GM12878 (cell line): ENCODE measurements at regions not wholly inside any gene's neighbourhood (a gene's known extent, or its start where the extent isn't known, plus 50 kb on each side); places are given as distances from the start of the nearest gene placed in this dataset.
A peak's percentile ranks its signal among the peaks of the same experiment; 100 is the strongest.

ENCODE experiments used
- ATAC-seq: fragments of 200-7000 bp; cut with Tn5 transposase; 3 replicates; pipeline ENCODE4 v1.9.1; 2020; ENCODE audit warnings: mild to moderate bottlenecking, moderate library complexity
- BruUV-seq: library from RNA; stranded (reverse); fragments of 400-500 nt; replicated peaks from 2 replicates; lab custom pipeline; 2021; lab: Mats Ljungman, UMichigan
- CTCF ChIA-PET: fragments of 300-600 bp; sonication (Branson Sonifier 250); formaldehyde crosslinking; extraction: SDS; loops from one replicate; lab custom pipeline; 2021; ENCODE audit warnings: inconsistent platforms; lab: Yijun Ruan, JAX
- POLR2A ChIA-PET: fragments of 350-600 bp; formaldehyde crosslinking; extraction: SDS; loops from one replicate; lab custom pipeline; 2021; ENCODE audit warnings: inconsistent platforms; lab: Charles Lee
- RAD21 ChIA-PET: fragments of 300-600 bp; sonication (Branson Sonifier 250); formaldehyde crosslinking; loops from one replicate; lab custom pipeline; 2023; ENCODE audit warnings: antibody characterized with exemption; ENCODE audit not compliant: unreplicated experiment; lab: Charles Lee
- SMC1A ChIA-PET: fragments of 300-600 bp; sonication (Branson Sonifier 250); formaldehyde crosslinking; loops from one replicate; lab custom pipeline; 2023; ENCODE audit not compliant: unreplicated experiment, uncharacterized antibody; lab: Charles Lee
- DNase-seq: peaks from one replicate; pipeline ENCODE4 v3.0.0-alpha.2; 2011; ENCODE audit warnings: low read depth, low spot score
- FAIRE-seq: peaks from 3 replicates; lab custom pipeline; 2011; peaks lifted over from hg19 to GRCh38; lab: Jason Lieb, UNC
- H2AFZ ChIP-seq: 2 replicates; pipeline ENCODE4 v1.6.0; 2011; ENCODE audit warnings: low read depth, low read length, control low read depth; ENCODE audit not compliant: control insufficient read depth
- H3K27ac ChIP-seq: 2 replicates; pipeline ENCODE4 v1.5.1; 2011; ENCODE audit warnings: control low read depth; ENCODE audit not compliant: control insufficient read depth, insufficient read depth
- H3K27me3 ChIP-seq, 2 experiments: replicated peaks in 1 of 2; 2 replicates each; pipeline versions ENCODE4 v1.6.0 to v1.6.1; 2011; ENCODE audit warnings: low read length in 1 of 2; ENCODE audit not compliant: control insufficient read depth in 2 of 2, insufficient read depth in 2 of 2
- H3K36me3 ChIP-seq, 2 experiments: 2 replicates each; pipeline ENCODE4 v1.5.1; 2011; ENCODE audit warnings: low read length in 1 of 2; ENCODE audit not compliant: control insufficient read depth in 2 of 2, insufficient read depth in 2 of 2
- H3K4me1 ChIP-seq: 2 replicates; pipeline ENCODE4 v1.6.1; 2011; ENCODE audit warnings: mild to moderate bottlenecking, low read length, moderate library complexity, mixed read lengths; ENCODE audit not compliant: control insufficient read depth, insufficient read depth
- H3K4me2 ChIP-seq: 2 replicates; pipeline ENCODE4 v1.6.0; 2011; ENCODE audit warnings: control low read depth; ENCODE audit not compliant: control insufficient read depth, insufficient read depth
- H3K4me3 ChIP-seq: fragments of 200-600 bp; sonication (generic); 2 replicates; pipeline ENCODE4 v1.5.1; 2016
- H3K79me2 ChIP-seq: 2 replicates; pipeline ENCODE4 v1.6.0; 2011; ENCODE audit warnings: low read length; ENCODE audit not compliant: control insufficient read depth, insufficient read depth
- H3K9ac ChIP-seq: 2 replicates; pipeline ENCODE4 v1.8.0; 2011; ENCODE audit warnings: low read length, control low read depth, mixed read lengths; ENCODE audit not compliant: control insufficient read depth, insufficient read depth
- H3K9me3 ChIP-seq: replicated peaks from 3 replicates; pipeline ENCODE4 v1.5.1; 2011; ENCODE audit warnings: mild to moderate bottlenecking, low read length; ENCODE audit not compliant: control insufficient read depth, insufficient read depth
- H4K20me1 ChIP-seq: 2 replicates; pipeline ENCODE4 v1.6.0; 2011; ENCODE audit not compliant: control insufficient read depth, insufficient read depth
- ESRRA ChIP-seq: IDR thresholded peaks from 2 replicates; pipeline ENCODE4 v1.6.1; 2012; ENCODE audit warnings: mild to moderate bottlenecking, low read length, improper control_type of control experiment
- IKZF2 ChIP-seq, 2 experiments: fragments of 450-650 bp; IDR thresholded peaks; 2 replicates each; pipeline ENCODE4 v1.6.1; 2017; ENCODE audit warnings: mild to moderate bottlenecking in 2 of 2, moderate library complexity in 2 of 2
- IRF4 ChIP-seq: IDR thresholded peaks from 2 replicates; pipeline ENCODE4 v1.6.1; 2011; ENCODE audit warnings: low read depth, low read length
- NR2C2 ChIP-seq: IDR thresholded peaks from 2 replicates; pipeline ENCODE4 v1.6.1; 2011; ENCODE audit warnings: borderline replicate concordance, low read depth; ENCODE audit not compliant: control insufficient read depth, insufficient read length
- RAD21 ChIP-seq: IDR thresholded peaks from 2 replicates; pipeline ENCODE4 v1.6.1; 2011; ENCODE audit warnings: mild to moderate bottlenecking, low read depth, low read length, moderate library complexity; ENCODE audit not compliant: insufficient read depth
- SMC3 ChIP-seq: IDR thresholded peaks from 2 replicates; pipeline ENCODE4 v1.6.1; 2011; ENCODE audit warnings: low read length, improper control_type of control experiment, borderline replicate concordance
- ZNF24 ChIP-seq: fragments of 450-650 bp; IDR thresholded peaks from 2 replicates; pipeline ENCODE4 v1.6.1; 2017; ENCODE audit warnings: antibody characterized with exemption, mild to moderate bottlenecking
- WGBS: methylation state at CpG from one replicate; pipeline ENCODE4 v1.1.6; 2016; ENCODE audit warnings: low lambda C conversion rate; ENCODE audit not compliant: insufficient replicate concordance, insufficient coverage; ENCODE audit errors: missing lambda C conversion rate; 5-methylcytosine and 5-hydroxymethylcytosine counted together
- in situ Hi-C: fragments of 300-500 bp; cut with MboI; formaldehyde crosslinking; loops from 9 replicates; pipeline ENCODE4 v1.14.3; 2018; ENCODE audit warnings: mixed read lengths
- intact Hi-C: fragments of 100-400 bp; cut with micrococcal nuclease; formaldehyde crosslinking; loops from one replicate; pipeline ENCODE4 v1.14.2; 2022; ENCODE audit not compliant: unreplicated experiment
- TF ChIP-seq, protein P1 (sequence below): IDR thresholded peaks from 2 replicates; pipeline ENCODE4 v1.6.1; 2012; ENCODE audit warnings: low read depth, low read length, improper control_type of control experiment
- TF ChIP-seq, protein P2 (sequence below): fragments of 450-650 bp; IDR thresholded peaks from 2 replicates; pipeline ENCODE4 v1.6.1; 2016; ENCODE audit warnings: mild to moderate bottlenecking
- TF ChIP-seq, protein P3 (sequence below), 3 experiments: IDR thresholded peaks in 2 of 3; conservative IDR thresholded peaks in 1 of 3; 2 replicates each; pipeline ENCODE4 v1.5.1; 2011; ENCODE audit warnings: low read depth in 3 of 3, low read length in 3 of 3, mild to moderate bottlenecking in 3 of 3, control low read depth in 2 of 3, moderate library complexity in 2 of 3, inconsistent platforms in 1 of 3, mixed read lengths in 1 of 3; ENCODE audit not compliant: control insufficient read depth in 2 of 3, insufficient read depth in 1 of 3; ENCODE audit errors: extremely low read depth in 1 of 3

DNA sequence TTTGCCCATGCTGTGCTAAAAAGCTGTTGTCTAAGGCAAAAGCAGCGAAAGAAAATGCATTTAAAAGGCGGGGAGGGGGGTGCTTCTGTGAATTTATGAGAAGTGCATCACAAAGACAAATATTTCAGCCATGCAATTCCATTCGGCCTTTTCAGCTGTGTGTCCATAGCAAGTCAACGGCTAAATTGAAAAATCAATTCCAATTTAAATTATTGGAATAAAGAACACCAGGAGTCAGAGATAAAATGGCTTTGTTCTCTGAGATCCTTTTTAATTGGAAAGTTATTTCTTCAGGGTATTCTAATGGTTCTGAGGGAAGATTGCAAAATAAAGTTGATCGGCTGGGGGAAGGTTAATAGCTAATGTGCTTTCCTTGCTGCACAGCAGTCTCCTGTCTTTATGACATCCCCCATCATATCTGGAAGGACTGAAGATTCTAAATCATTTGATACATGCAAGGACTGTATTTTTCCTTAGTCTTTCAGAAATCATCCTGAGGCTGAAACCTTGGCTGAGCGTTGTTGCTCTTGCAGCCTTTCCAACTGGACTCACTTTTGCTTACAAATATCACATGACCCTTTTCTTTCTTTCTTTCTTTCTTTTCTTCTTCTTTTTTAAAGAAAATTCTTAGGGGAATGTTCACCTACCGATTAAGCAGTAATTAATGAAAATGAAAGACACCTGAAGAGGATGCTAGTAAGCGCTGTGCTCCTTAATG, 647.1 kb downstream of the DACH1 start (continued):
- TF ChIP-seq, protein P1, sequence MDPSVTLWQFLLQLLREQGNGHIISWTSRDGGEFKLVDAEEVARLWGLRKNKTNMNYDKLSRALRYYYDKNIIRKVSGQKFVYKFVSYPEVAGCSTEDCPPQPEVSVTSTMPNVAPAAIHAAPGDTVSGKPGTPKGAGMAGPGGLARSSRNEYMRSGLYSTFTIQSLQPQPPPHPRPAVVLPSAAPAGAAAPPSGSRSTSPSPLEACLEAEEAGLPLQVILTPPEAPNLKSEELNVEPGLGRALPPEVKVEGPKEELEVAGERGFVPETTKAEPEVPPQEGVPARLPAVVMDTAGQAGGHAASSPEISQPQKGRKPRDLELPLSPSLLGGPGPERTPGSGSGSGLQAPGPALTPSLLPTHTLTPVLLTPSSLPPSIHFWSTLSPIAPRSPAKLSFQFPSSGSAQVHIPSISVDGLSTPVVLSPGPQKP, result no peak
- TF ChIP-seq, protein P2, sequence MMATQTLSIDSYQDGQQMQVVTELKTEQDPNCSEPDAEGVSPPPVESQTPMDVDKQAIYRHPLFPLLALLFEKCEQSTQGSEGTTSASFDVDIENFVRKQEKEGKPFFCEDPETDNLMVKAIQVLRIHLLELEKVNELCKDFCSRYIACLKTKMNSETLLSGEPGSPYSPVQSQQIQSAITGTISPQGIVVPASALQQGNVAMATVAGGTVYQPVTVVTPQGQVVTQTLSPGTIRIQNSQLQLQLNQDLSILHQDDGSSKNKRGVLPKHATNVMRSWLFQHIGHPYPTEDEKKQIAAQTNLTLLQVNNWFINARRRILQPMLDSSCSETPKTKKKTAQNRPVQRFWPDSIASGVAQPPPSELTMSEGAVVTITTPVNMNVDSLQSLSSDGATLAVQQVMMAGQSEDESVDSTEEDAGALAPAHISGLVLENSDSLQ, result no peak
- TF ChIP-seq ESRRA, result no peak
- TF ChIP-seq IKZF2 (IDR thresholded peaks at IDR 0.05), result no peak

DNA sequence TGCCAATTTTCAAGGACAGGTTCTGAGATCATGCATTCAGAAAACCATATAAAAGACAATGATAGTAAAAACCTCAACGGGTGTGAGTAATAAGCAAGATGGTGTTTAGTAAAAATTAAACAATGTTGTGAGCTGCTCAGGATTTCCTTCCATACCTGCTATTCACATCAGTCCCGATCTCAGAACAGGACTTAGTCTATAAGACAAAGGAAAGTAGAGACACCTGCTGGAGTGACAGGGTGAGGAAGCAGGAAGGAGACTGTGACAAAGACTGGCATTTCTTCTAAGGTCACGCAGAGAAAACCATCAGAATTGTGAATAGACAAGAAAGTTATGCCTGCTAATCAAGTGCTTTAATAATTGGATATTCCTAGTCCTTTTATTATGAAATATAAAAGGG, 648.0 kb downstream of the DACH1 start:
- no peaks in the 10 kb centered on the region for H3K27me3 ChIP-seq
- H3K4me2 ChIP-seq, result no peak overlapping the region
- no peaks in the 10 kb centered on the region for H4K20me1 ChIP-seq
- H2AFZ ChIP-seq, result no peak overlapping the region
- H3K36me3 ChIP-seq, result no peaks in the 10 kb centered on the region
- in situ Hi-C loops, result no loop called here
- ATAC-seq (peak; percentile 57), FAIRE-seq (peak; percentile 62), DNase-seq (no peak)
- ChIA-PET CTCF (interaction anchor here (0.8 kb wide), 1 partner anchor 12 kb away, joined by 3 read pairs; no protein-coding TSS in a partner anchor), POLR2A (no interaction called here), SMC1A (no interaction called here), RAD21 (no interaction called here)
- no peak overlapping the region for H3K27ac ChIP-seq
- H3K79me2 ChIP-seq, result no peaks in the 10 kb centered on the region
- TF ChIP-seq, protein P3, sequence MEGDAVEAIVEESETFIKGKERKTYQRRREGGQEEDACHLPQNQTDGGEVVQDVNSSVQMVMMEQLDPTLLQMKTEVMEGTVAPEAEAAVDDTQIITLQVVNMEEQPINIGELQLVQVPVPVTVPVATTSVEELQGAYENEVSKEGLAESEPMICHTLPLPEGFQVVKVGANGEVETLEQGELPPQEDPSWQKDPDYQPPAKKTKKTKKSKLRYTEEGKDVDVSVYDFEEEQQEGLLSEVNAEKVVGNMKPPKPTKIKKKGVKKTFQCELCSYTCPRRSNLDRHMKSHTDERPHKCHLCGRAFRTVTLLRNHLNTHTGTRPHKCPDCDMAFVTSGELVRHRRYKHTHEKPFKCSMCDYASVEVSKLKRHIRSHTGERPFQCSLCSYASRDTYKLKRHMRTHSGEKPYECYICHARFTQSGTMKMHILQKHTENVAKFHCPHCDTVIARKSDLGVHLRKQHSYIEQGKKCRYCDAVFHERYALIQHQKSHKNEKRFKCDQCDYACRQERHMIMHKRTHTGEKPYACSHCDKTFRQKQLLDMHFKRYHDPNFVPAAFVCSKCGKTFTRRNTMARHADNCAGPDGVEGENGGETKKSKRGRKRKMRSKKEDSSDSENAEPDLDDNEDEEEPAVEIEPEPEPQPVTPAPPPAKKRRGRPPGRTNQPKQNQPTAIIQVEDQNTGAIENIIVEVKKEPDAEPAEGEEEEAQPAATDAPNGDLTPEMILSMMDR (IDR thresholded peaks at IDR 0.05 in 2 of 3, conservative IDR thresholded peaks at IDR 0.05 in 1 of 3; ENCODE audit: control insufficient read depth in 2 of 3, extremely low read depth in 1 of 3, insufficient read depth in 1 of 3, low read depth in 3 of 3, low read length in 3 of 3), result peak; percentile 27 to 39 (median 35); a peak in 4 of 6 replicates
- TF ChIP-seq NR2C2 (no peak), SMC3 (peak; percentile 13; the same call in 1 of the 2 replicates), RAD21 (peak; percentile 61), ZNF24 (no peak), IRF4 (no peak)
- no peaks in the 10 kb centered on the region for H3K9me3 ChIP-seq
- H3K9ac ChIP-seq, result no peak overlapping the region
- no peaks in the 10 kb centered on the region; the same call in 1 of the 2 replicates for H3K4me1 ChIP-seq
- BruUV-seq, result no TSS peak
- H3K4me3 ChIP-seq, result no peak overlapping the region
- WGBS, result 8% methylated on average over 3 of the region's 3 CpGs
- intact Hi-C loops, result loop anchor here (1.0 to 10.0 kb wide), 2 partner anchors 257 to 594 kb away; no protein-coding TSS in a partner anchor
